ENCODE measurements at regions not wholly inside any gene's neighbourhood (a gene's known extent, or its start where the extent isn't known, plus 50 kb on each side); places are given as distances from the start of the nearest gene placed in this dataset.
"Not testable (repeated sequence)": the region's sequence is repeated elsewhere in the genome, so short reads cannot be mapped to it uniquely, and the experiment has no call there.

- Mint-ChIP-seq H3K36me3 (ENCODE audit: low read depth) (no peaks in the 10 kb centered on the region), H3K27me3 (ENCODE audit: low read depth) (no peaks in the 10 kb centered on the region), H3K27ac (no peak overlapping the region), H3K4me1 (ENCODE audit: low read depth) (no peaks in the 10 kb centered on the region), H3K4me3 (ENCODE audit: low read depth) (no peak overlapping the region), H3K9me3 (peaks cover 9% of the 10 kb centered on the region)
- intact Hi-C loops (cut with micrococcal nuclease) = no loop called here
- no peak for DNase-seq (ENCODE audit: low spot score)
Observed at GRCh38 chr7:15143936-15144335, 241.4 kb upstream of the DGKB start.

GRCh38 chr7:15143121-15143520 is 240.6 kb upstream of the DGKB start:
- H3K9me3 Mint-ChIP-seq = peaks cover 14% of the 10 kb centered on the region

GRCh38 chr7:15140431-15140830 is 237.9 kb upstream of the DGKB start:
- Mint-ChIP-seq H3K4me1 (ENCODE audit: low read depth) (no peaks in the 10 kb centered on the region), H3K4me3 (ENCODE audit: low read depth) (no peak overlapping the region), H3K27ac (no peak overlapping the region), H3K36me3 (ENCODE audit: low read depth) (no peaks in the 10 kb centered on the region), H3K9me3 (peaks cover 18% of the 10 kb centered on the region), H3K27me3 (ENCODE audit: low read depth) (no peaks in the 10 kb centered on the region)
- DNase-seq (ENCODE audit: low spot score) = no peak
- intact Hi-C loops (cut with micrococcal nuclease) = no loop called here

More at GRCh38 chr7:15143121-15143520, 240.6 kb upstream of the DGKB start:
- H3K36me3 Mint-ChIP-seq (ENCODE audit: low read depth) = no peaks in the 10 kb centered on the region
- no peak overlapping the region for H3K4me3 Mint-ChIP-seq (ENCODE audit: low read depth)
- H3K27me3 Mint-ChIP-seq (ENCODE audit: low read depth) = no peaks in the 10 kb centered on the region
- DNase-seq (ENCODE audit: low spot score) = no peak
- intact Hi-C loops (cut with micrococcal nuclease) = no loop called here
- H3K4me1 Mint-ChIP-seq (ENCODE audit: low read depth) = no peaks in the 10 kb centered on the region
- H3K27ac Mint-ChIP-seq = no peak overlapping the region

GRCh38 chr7:15131661-15132060 is 229.1 kb upstream of the DGKB start:
- H3K27ac Mint-ChIP-seq = no peak overlapping the region
- H3K36me3 Mint-ChIP-seq (ENCODE audit: low read depth) = no peaks in the 10 kb centered on the region
- H3K4me3 Mint-ChIP-seq (ENCODE audit: low read depth) = no peak overlapping the region
- no peaks in the 10 kb centered on the region for H3K4me1 Mint-ChIP-seq (ENCODE audit: low read depth)
- H3K9me3 Mint-ChIP-seq = peaks cover 12% of the 10 kb centered on the region
- intact Hi-C loops (cut with micrococcal nuclease) = no loop called here
- no peaks in the 10 kb centered on the region for H3K27me3 Mint-ChIP-seq (ENCODE audit: low read depth)
- DNase-seq (ENCODE audit: low spot score) = no peak

- Mint-ChIP-seq H3K4me1 (ENCODE audit: low read depth) (no peaks in the 10 kb centered on the region), H3K36me3 (ENCODE audit: low read depth) (no peaks in the 10 kb centered on the region), H3K27me3 (ENCODE audit: low read depth) (no peaks in the 10 kb centered on the region), H3K9me3 (peaks cover 17% of the 10 kb centered on the region), H3K4me3 (ENCODE audit: low read depth) (no peak overlapping the region), H3K27ac (no peak overlapping the region)
- intact Hi-C loops (cut with micrococcal nuclease) = no loop called here
- no peak for DNase-seq (ENCODE audit: low spot score)
Observed at GRCh38 chr7:15130666-15131541, 228.4 kb upstream of the DGKB start.

GRCh38 chr7:15128716-15129115 is 226.2 kb upstream of the DGKB start:
- H3K4me1 Mint-ChIP-seq (ENCODE audit: low read depth) = no peaks in the 10 kb centered on the region
- H3K4me3 Mint-ChIP-seq (ENCODE audit: low read depth) = no peak overlapping the region
- intact Hi-C loops (cut with micrococcal nuclease) = no loop called here
- H3K36me3 Mint-ChIP-seq (ENCODE audit: low read depth) = no peaks in the 10 kb centered on the region
- peaks cover 17% of the 10 kb centered on the region for H3K9me3 Mint-ChIP-seq
- H3K27ac Mint-ChIP-seq = no peak overlapping the region
- no peak for DNase-seq (ENCODE audit: low spot score)
- H3K27me3 Mint-ChIP-seq (ENCODE audit: low read depth) = no peaks in the 10 kb centered on the region

- H3K4me3 Mint-ChIP-seq (ENCODE audit: low read depth); intact Hi-C loops (cut with micrococcal nuclease); H3K4me1 Mint-ChIP-seq (ENCODE audit: low read depth); H3K36me3 Mint-ChIP-seq (ENCODE audit: low read depth); DNase-seq (ENCODE audit: low spot score); H3K27ac Mint-ChIP-seq; H3K27me3 Mint-ChIP-seq (ENCODE audit: low read depth): not testable (repeated sequence)
- peaks cover 30% of the 10 kb centered on the region for H3K9me3 Mint-ChIP-seq
Observed at GRCh38 chr7:15126653-15127052, 224.1 kb upstream of the DGKB start.

- Mint-ChIP-seq H3K36me3 (ENCODE audit: low read depth) (no peaks in the 10 kb centered on the region), H3K4me3 (ENCODE audit: low read depth) (no peak overlapping the region), H3K27ac (no peak overlapping the region), H3K9me3 (peaks cover 42% of the 10 kb centered on the region), H3K4me1 (ENCODE audit: low read depth) (no peaks in the 10 kb centered on the region), H3K27me3 (ENCODE audit: low read depth) (no peaks in the 10 kb centered on the region)
- intact Hi-C loops (cut with micrococcal nuclease) = no loop called here
- DNase-seq (ENCODE audit: low spot score) = no peak
Observed at GRCh38 chr7:15123901-15124300, 221.3 kb upstream of the DGKB start.

GRCh38 chr7:15113752-15114151 is 211.2 kb upstream of the DGKB start:
- intact Hi-C loops (cut with micrococcal nuclease) = no loop called here
- no peaks in the 10 kb centered on the region for H3K4me1 Mint-ChIP-seq (ENCODE audit: low read depth)
- H3K36me3 Mint-ChIP-seq (ENCODE audit: low read depth) = no peaks in the 10 kb centered on the region
- no peak for DNase-seq (ENCODE audit: low spot score)
- H3K4me3 Mint-ChIP-seq (ENCODE audit: low read depth) = no peak overlapping the region
- H3K27ac Mint-ChIP-seq = no peak overlapping the region
- peaks cover 25% of the 10 kb centered on the region for H3K9me3 Mint-ChIP-seq
- H3K27me3 Mint-ChIP-seq (ENCODE audit: low read depth) = no peaks in the 10 kb centered on the region

GRCh38 chr7:15105711-15106110 is 203.2 kb upstream of the DGKB start:
- intact Hi-C loops (cut with micrococcal nuclease) = no loop called here
- Mint-ChIP-seq H3K4me1 (ENCODE audit: low read depth) (no peaks in the 10 kb centered on the region), H3K9me3 (peaks cover 26% of the 10 kb centered on the region), H3K4me3 (ENCODE audit: low read depth) (no peak overlapping the region), H3K27me3 (ENCODE audit: low read depth) (no peaks in the 10 kb centered on the region), H3K27ac (no peak overlapping the region), H3K36me3 (ENCODE audit: low read depth) (no peaks in the 10 kb centered on the region)
- DNase-seq (ENCODE audit: low spot score) = no peak

- Mint-ChIP-seq H3K4me3 (ENCODE audit: low read depth) (no peak overlapping the region), H3K4me1 (ENCODE audit: low read depth) (no peaks in the 10 kb centered on the region), H3K27ac (no peak overlapping the region), H3K9me3 (peaks cover 22% of the 10 kb centered on the region), H3K27me3 (ENCODE audit: low read depth) (no peaks in the 10 kb centered on the region), H3K36me3 (ENCODE audit: low read depth) (no peaks in the 10 kb centered on the region)
- DNase-seq (ENCODE audit: low spot score) = no peak
- intact Hi-C loops (cut with micrococcal nuclease) = no loop called here
Observed at GRCh38 chr7:15104411-15105092, 202.0 kb upstream of the DGKB start.

GRCh38 chr7:15099074-15099473 is 196.5 kb upstream of the DGKB start:
- Mint-ChIP-seq H3K4me1 (ENCODE audit: low read depth) (no peaks in the 10 kb centered on the region), H3K27me3 (ENCODE audit: low read depth) (no peaks in the 10 kb centered on the region), H3K36me3 (ENCODE audit: low read depth) (no peaks in the 10 kb centered on the region), H3K9me3 (peaks cover 14% of the 10 kb centered on the region), H3K4me3 (ENCODE audit: low read depth) (no peak overlapping the region), H3K27ac (no peak overlapping the region)
- DNase-seq (ENCODE audit: low spot score) = no peak
- intact Hi-C loops (cut with micrococcal nuclease) = no loop called here

- no peak overlapping the region for H3K27ac Mint-ChIP-seq
- DNase-seq (ENCODE audit: low spot score) = no peak
- H3K27me3 Mint-ChIP-seq (ENCODE audit: low read depth) = no peaks in the 10 kb centered on the region
- H3K36me3 Mint-ChIP-seq (ENCODE audit: low read depth) = no peaks in the 10 kb centered on the region
- H3K4me1 Mint-ChIP-seq (ENCODE audit: low read depth) = no peaks in the 10 kb centered on the region
- intact Hi-C loops (cut with micrococcal nuclease) = no loop called here
- no peak overlapping the region for H3K4me3 Mint-ChIP-seq (ENCODE audit: low read depth)
- peaks cover 10% of the 10 kb centered on the region for H3K9me3 Mint-ChIP-seq
Observed at GRCh38 chr7:15096853-15097252, 194.3 kb upstream of the DGKB start.
